Cerebellar cortex (tissue), 1 donor: ENCODE measurements at regions not wholly inside any gene's neighbourhood (a gene's known extent, or its start where the extent isn't known, plus 50 kb on each side); places are given as distances from the start of the nearest gene placed in this dataset.
"Not testable (repeated sequence)": the region's sequence is repeated elsewhere in the genome, so short reads cannot be mapped to it uniquely, and the experiment has no call there.

Source experiments
- DNase-seq: peaks from one replicate; pipeline ENCODE4 v3.0.0-alpha.2; 2015; ENCODE audit warnings: low spot score

DNA sequence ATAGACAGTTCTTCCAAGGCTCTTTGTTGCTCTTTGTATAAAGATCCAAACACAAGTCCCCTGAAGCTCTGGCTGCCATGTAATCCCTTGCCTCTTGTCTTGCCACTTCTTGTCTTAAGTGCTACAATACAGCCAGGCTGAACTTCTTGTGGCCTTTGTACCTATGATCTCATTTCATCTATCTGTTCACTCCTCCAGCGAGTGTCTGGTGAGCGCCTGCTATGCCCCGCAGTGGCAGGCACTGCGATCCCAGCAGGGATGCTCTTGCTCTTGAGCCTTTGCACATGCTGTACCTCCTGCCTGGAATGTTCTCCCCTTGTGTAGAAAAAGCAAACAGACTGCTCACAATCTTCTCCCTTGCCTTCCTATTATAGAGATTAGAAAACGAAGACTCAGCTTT, 81.9 kb upstream of the ADPGK start:
- DNase-seq, result no peak

DNA sequence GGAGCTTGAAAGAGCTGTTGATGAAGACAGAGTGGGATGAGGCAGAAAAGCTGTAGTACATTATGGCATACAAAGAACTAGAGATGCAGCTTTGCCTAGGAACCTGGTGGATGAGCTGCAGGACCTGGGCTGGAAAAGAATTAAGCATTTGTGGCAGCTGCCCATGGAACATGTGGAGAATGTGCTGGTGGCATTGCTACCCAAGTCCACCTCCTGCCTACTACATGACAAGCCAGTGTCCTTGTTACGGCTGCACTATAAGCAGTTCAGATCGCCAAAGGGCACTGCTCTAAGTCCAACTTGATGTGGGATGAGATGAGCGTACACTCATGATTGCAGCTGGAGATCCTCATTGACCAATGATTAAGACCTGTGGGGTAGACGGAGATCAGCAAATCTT, 81.1 kb upstream of the ADPGK start:
- no peak for DNase-seq

DNA sequence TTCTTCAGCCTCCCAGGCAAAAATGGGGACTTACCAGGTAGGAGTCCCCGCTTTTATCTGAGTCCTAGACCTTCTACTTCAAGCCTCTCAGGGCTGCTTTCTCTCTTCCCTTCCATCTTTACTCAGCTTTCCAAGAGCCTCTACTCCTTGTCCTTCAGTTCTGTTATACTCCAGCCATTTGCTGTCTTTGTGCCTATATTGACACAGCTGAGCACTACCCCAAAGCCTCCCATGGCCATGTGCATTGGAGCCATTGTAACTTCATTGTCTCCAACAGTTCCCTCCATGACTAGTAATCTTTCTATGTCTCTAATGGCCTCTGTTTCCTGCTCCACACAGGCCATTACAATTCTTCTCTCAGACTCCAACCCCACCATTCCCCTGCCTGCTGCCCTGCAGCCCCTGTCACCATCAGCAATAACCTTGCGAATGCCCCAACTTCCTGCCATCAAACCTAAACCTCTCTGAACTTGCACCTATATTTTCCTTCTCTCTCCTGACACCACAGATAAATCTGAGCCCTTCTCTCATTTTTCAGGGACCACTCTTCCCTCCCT, 77.9 kb upstream of the ADPGK start:
- no peak for DNase-seq

DNA sequence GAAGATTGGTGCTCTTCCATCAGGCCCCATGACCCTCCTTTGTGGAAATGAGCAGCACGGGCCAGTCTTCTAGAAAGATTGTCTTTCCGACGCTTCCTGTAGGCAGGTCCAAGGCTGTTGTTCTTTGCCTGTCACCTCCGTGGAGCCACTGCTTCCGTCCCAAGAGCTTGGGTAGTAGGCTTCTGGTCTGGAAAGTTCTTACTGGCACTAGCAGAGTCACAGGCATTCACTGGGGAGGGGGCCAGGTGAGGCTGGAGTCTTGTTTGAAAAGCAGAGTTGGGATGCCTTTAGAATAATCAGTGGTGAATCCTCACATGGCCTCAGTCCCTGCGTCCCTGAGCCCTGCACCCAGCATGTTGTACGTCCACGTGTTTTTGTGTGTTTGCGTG, 76.2 kb upstream of the ADPGK start:
- no peak for DNase-seq

DNA sequence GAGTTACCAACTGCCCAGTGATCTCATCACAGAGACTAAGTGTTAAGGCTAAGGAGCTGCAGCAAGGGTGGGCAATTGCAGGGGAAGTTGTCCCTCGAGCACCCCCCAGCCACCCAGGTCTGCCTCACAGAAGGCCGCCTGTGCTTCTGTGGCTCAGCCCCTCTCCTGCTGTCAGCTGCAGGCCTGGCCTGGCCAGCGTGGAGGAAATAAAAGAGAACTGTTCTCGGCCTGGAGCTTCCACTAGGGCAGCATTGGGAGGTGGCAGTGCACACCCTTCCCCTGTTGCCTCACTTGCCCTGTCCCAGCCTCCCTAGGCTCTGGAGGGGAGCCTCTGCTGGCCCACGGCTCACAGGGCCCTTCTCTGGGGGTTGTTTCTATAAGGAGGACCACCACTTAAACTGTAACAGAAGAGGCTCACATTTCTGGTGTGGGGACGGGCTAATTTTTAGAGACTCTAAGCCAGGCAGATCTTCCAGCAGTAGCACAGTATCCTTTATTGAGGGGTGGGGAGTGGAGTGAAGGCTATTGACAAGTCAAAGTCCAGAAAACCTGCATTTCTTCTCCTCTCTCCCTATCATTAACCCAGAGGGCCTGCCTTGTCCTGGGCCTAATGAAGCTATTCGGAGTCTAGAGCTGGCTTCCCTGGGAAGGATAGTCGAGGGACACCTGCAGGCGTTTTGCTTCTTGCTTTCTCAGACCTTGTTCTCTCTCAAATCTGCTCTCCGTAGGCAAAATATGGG, 75.6 kb upstream of the ADPGK start:
- no peak for DNase-seq

GRCh38 chr15:72858205-72858604, 74.6 kb upstream of the ADPGK start:
- DNase-seq, result no peak

DNA sequence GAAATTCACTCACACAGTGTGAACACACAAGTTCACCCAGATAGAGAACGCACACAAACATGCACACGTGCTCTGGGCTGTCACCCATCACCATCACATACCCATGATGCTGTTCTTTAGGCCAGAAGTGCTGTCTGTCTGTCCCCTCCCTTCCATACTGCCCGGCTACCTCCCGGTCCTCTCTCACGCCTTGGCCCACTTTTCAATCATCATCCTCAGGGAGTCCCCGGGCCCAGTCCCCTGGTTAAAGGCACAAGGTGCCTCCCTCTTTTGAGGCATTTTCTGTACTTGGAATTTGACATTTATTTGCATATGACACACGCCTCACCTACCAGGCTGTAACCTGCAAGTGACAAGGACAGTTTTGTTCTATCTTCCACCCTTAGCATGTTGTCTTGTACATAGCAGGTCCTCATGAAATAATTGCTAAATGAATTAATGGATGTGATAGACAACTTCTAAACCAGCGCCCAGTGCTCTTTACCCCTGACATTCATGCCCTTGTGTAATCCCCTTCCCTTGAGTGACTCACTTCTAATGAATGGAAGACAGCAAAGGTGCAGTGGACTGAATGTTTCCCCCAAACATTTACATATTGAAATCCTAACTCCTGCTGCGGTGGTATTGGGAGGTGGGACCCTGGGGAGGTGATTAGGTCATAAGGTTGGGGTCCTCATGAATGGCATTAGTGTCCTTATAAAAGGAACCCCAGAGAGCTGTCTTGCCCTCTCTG, 73.9 kb upstream of the ADPGK start:
- no peak for DNase-seq

DNA sequence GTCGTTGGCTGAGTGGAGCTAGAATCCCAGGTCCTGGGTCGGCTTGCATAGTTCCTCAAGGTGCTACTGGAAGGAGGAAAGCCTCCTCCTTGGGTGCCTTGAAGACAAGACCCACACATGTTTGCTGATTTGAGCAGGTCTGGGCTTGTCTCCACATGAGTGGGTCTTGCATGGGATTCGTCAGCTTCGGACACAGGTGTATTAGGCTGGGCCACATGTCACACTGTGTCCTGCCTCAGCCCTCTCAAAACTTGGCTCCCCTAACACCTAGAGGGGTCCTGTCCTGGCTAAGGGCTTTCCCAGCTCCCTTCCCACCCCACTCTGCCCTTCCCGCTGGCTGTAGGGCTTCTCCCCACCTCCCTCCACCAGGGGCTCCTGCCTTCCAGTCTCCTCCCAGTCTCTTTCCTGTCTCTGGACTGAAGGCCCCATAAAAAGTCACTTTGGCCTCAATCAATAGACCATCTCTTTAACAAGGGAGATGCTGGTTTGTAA, 73.0 kb upstream of the ADPGK start:
- no peak for DNase-seq

GRCh38 chr15:72855791-72856190, 72.2 kb upstream of the ADPGK start:
- DNase-seq, result no peak

DNA sequence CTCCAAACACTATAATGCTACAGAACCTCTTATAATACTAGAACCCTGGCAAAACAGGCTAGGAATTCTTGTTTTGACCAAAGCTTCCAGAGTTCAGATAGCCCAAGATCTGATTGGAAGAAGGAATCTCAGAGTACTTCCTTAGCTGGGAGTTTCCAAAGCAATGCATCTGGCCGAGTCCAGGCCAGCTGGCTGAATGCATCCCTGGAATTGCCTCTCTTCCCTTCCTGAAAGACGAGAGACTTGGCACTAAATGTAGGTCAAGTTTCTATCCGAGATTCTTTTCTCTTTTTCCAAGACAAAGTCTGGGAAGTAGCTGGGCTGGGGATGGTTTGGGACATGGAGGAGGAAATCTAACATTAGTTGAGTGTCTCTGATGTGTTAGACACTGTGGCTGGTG, 68.7 kb upstream of the ADPGK start:
- DNase-seq, result no peak

DNA sequence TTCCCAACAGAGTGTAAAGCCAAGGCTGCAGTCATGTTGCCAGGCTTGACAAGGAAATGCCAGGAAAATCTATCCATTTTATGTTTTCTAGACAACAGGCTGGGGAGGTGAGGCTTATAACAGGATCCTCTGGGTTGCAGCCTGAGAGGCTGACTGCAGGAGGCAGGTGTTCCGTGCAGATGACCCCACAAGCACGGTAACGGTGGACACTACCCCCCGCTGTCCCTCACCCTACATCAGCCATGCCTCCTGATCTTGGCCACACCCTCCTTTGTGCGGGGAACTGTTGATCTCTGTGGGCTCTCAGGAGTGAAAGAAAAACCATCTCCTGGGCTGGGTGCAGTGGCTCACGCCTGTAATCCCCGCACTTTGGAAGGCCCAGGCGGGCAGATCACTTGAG, 68.0 kb upstream of the ADPGK start:
- no peak for DNase-seq

GRCh38 chr15:72850833-72851232, 67.3 kb upstream of the ADPGK start:
- DNase-seq, result no peak

GRCh38 chr15:72847806-72848205, 64.2 kb upstream of the ADPGK start:
- DNase-seq, result no peak

DNA sequence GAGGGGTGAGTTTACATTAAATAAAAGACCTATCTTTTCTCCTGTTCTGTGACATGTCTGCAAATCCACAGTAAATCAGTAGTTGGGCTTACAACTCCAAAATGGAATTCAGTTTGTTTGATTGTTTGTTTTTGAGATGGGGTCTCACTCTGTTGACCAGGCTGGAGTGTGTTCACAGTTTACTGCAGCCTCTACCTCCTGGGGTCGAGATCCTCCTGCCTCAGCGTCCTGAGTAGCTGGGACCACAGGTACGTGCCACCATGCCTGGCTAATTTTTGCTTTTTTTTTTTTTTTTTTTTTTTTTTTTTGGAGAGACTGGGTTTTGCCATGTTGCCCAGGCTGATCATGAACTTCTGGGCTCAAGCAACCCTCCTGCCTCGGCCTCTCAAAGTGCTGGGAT, 63.5 kb upstream of the ADPGK start:
- no peak for DNase-seq

- DNase-seq, result no peak
Measured at GRCh38 chr15:72845981-72846383, 62.4 kb upstream of the ADPGK start.

GRCh38 chr15:72844067-72844466, 60.5 kb upstream of the ADPGK start:
- no peak for DNase-seq

DNA sequence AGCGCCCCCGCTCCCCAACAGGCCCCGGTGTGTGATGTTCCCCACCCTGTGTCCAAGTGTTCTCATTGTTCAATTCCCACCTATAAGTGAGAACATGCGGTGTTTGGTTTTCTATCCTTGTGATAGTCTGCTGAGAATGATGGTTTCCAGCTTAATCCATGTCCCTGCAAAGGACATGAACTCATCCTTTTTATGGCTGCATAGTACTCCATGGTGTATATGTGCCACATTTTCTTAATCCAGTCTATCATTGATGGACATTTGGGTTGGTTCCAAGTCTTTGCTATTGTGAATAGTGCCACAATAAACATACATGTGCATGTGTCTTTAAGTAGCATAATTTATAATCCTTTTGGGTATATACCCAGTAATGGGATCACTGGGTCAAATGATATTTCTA, 59.8 kb upstream of the ADPGK start:
- not testable (repeated sequence) for DNase-seq

GRCh38 chr15:72840114-72840513, 56.6 kb upstream of the ADPGK start:
- no peak for DNase-seq

GRCh38 chr15:72838311-72838731, 54.8 kb upstream of the ADPGK start:
- DNase-seq, result no peak

GRCh38 chr15:72836676-72837330, 53.2 kb upstream of the ADPGK start:
- DNase-seq, result no peak

DNA sequence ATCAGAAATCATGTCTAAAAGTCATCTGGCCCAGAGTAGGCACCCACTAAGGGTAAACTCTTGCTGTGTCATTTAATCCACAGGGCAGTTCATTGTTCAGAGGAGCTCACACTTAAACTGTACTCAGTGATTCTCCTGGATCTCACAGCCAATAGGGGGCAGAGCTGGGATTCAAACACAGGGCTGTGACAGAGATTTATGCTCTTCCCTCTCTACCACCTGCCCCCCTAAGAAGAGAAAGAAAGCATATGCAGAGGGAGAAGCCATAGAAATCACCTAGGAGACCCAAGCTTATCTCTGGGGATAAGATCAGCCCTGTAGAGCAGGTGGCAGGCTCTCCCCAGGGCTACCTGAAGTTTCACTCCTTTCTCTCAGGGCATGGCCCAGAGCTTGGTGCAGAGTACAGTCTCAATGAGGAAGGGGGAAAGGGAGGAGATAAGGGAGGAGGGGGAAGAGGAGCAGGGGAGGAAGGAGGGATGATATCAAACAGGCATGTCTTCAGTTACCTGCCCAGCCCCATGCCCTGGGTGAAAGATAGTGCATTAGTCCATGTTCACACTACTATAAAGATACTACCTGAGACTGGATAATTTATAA, 51.8 kb upstream of the ADPGK start:
- peak; percentile 4 for DNase-seq

- DNase-seq, result no peak
Measured at GRCh38 chr15:72833561-72833960, 50.0 kb upstream of the ADPGK start.
